ENCODE measurements at regions not wholly inside any gene's neighbourhood (a gene's known extent, or its start where the extent isn't known, plus 50 kb on each side); places are given as distances from the start of the nearest gene placed in this dataset.

- TF ChIP-seq CTCF (IDR thresholded peaks at IDR 0.05): no peak
- no peak for TF ChIP-seq POLR2AphosphoS5 (IDR thresholded peaks at IDR 0.05; ENCODE audit: insufficient read depth in 1 of 2, low read depth in 1 of 2)
These were observed 338.2 kb downstream of the NR4A2 start for GRCh38 chr2:155994315-155994714.
